HG03342 (cell line): ENCODE measurements at regions not wholly inside any gene's neighbourhood (a gene's known extent, or its start where the extent isn't known, plus 50 kb on each side); places are given as distances from the start of the nearest gene placed in this dataset.

Experiments used
- ATAC-seq: cut with Tn5 transposase; IDR thresholded peaks from one replicate; pipeline ENCODE4 v1.9.1; 2021; ENCODE audit warnings: mild to moderate bottlenecking, moderate library complexity; ENCODE audit not compliant: unreplicated experiment

- ATAC-seq, result no peak
These were observed 58.6 kb upstream of the ARHGAP5 start for GRCh38 chr14:32018391-32019092.

- no peak for ATAC-seq
These were observed 57.8 kb upstream of the ARHGAP5 start for GRCh38 chr14:32019276-32019675.

GRCh38 chr14:32020882-32021281, 56.2 kb upstream of the ARHGAP5 start:
- no peak for ATAC-seq

GRCh38 chr14:32021341-32021740, 55.8 kb upstream of the ARHGAP5 start:
- no peak for ATAC-seq

GRCh38 chr14:32022525-32022924, 54.6 kb upstream of the ARHGAP5 start:
- ATAC-seq, result no peak

GRCh38 chr14:32022938-32023466, 54.1 kb upstream of the ARHGAP5 start:
- no peak for ATAC-seq

GRCh38 chr14:32023540-32023939, 53.6 kb upstream of the ARHGAP5 start:
- ATAC-seq, result no peak

- ATAC-seq, result no peak
These were observed 49.7 kb upstream of the ARHGAP5 start for GRCh38 chr14:32027255-32027939.
